GM23248 (cell line): ENCODE measurements at regions not wholly inside any gene's neighbourhood (a gene's known extent, or its start where the extent isn't known, plus 50 kb on each side); places are given as distances from the start of the nearest gene placed in this dataset.

Source experiments
- EZH2 ChIP-seq: fragments of 200-600 bp; sonication (generic); IDR thresholded peaks from 2 replicates; pipeline ENCODE4 v1.6.1; 2018; ENCODE audit warnings: antibody characterized with exemption, mild to moderate bottlenecking; ENCODE audit not compliant: insufficient read depth, poor library complexity, severe bottlenecking
- EZH2phosphoT487 ChIP-seq: fragments of 200-600 bp; sonication (generic); IDR thresholded peaks from 2 replicates; pipeline ENCODE4 v1.6.1; 2018; ENCODE audit warnings: antibody characterized with exemption, moderate library complexity, mild to moderate bottlenecking, low read depth; ENCODE audit not compliant: insufficient read depth

- TF ChIP-seq EZH2phosphoT487 (no peak), EZH2 (no peak)
Measured at GRCh38 chr12:71297930-71298329, 140.1 kb upstream of the TSPAN8 start.
